HL-60 (cell line): ENCODE measurements at regions not wholly inside any gene's neighbourhood (a gene's known extent, or its start where the extent isn't known, plus 50 kb on each side); places are given as distances from the start of the nearest gene placed in this dataset.

Experiments
- DNase-seq, 2 experiments: peaks; one replicate each; pipeline ENCODE4 v3.0.0-alpha.2; 2010 to 2020; ENCODE audit warnings: low read depth in 1 of 2, low spot score in 1 of 2
- H3K27ac ChIP-seq: fragments of 250-450 bp; sonication (Bioruptor Pico); replicated peaks from 2 replicates; pipeline ENCODE4 v1.5.1; 2020; ENCODE audit warnings: mild to moderate bottlenecking, moderate library complexity
- H3K27me3 ChIP-seq: fragments of 250-450 bp; sonication (Bioruptor Pico); 2 replicates; pipeline ENCODE4 v1.5.1; 2021; ENCODE audit warnings: mild to moderate bottlenecking, moderate library complexity; ENCODE audit not compliant: insufficient read depth, poor library complexity, severe bottlenecking
- H3K4me3 ChIP-seq: replicated peaks from 2 replicates; pipeline ENCODE4 v1.5.1; 2011; ENCODE audit warnings: mild to moderate bottlenecking, control low read depth, low read length; ENCODE audit not compliant: insufficient read depth
- CTCF ChIP-seq: IDR thresholded peaks from one replicate; pipeline ENCODE4 v1.5.1; 2011; ENCODE audit warnings: low read length, control low read depth, inconsistent platforms; ENCODE audit not compliant: insufficient read depth
- GABPA ChIP-seq: IDR thresholded peaks from 2 replicates; pipeline ENCODE4 v1.6.1; 2012; ENCODE audit warnings: low read depth
- POLR2AphosphoS5 ChIP-seq: IDR thresholded peaks from 2 replicates; pipeline ENCODE4 v1.6.1; 2012; ENCODE audit warnings: low read depth
- REST ChIP-seq: IDR thresholded peaks from 2 replicates; pipeline ENCODE4 v1.6.1; 2012; ENCODE audit warnings: low read depth; ENCODE audit not compliant: insufficient replicate concordance
- SPI1 ChIP-seq: IDR thresholded peaks from 2 replicates; pipeline ENCODE4 v1.6.1; 2012; ENCODE audit warnings: low read depth, mild to moderate bottlenecking, borderline replicate concordance

DNA sequence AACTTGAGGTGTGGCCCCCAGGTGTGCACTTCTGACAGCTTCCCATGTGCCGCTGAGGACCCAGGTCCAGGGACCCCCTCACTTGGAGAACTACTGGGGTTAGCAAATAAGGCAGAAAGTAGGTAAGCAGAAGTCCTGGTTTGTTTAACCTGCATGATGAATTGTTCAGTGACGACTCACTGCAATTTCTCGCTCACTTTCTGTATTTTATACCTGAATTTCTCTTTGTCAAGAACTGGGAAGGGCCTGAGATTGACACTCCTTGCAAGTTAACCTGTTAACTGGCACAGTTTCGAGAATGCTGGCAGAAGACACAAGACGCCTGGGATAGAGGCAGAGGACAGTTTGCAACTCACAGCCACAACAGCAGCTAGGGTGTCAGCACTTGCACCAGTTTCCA is 164.5 kb upstream of the NCK2 start:
- TF ChIP-seq CTCF (no peak), POLR2AphosphoS5 (no peak), SPI1 (no peak), GABPA (no peak), REST (no peak)
- Histone ChIP-seq H3K27me3 (no peaks in the 10 kb centered on the region), H3K27ac (no peak overlapping the region), H3K4me3 (no peak overlapping the region)
- no peak for DNase-seq

- Histone ChIP-seq H3K4me3 (no peak overlapping the region), H3K27ac (no peak overlapping the region), H3K27me3 (peaks cover 4% of the 10 kb centered on the region)
- no peak for TF ChIP-seq CTCF
- no peak for DNase-seq
Observed at GRCh38 chr2:105578166-105578565, 166.5 kb upstream of the NCK2 start.

GRCh38 chr2:105577762-105578161 is 166.9 kb upstream of the NCK2 start:
- peaks cover 4% of the 10 kb centered on the region for H3K27me3 ChIP-seq
- DNase-seq = no peak
- no peak overlapping the region for H3K4me3 ChIP-seq
- no peak overlapping the region for H3K27ac ChIP-seq
- TF ChIP-seq GABPA (no peak), REST (no peak), POLR2AphosphoS5 (no peak), CTCF (no peak), SPI1 (no peak)

- Histone ChIP-seq H3K27ac (no peak overlapping the region), H3K27me3 (peaks cover 4% of the 10 kb centered on the region), H3K4me3 (no peak overlapping the region)
- peak in 1 of 2 experiments; percentile 6 for DNase-seq
- TF ChIP-seq POLR2AphosphoS5 (no peak), SPI1 (peak; percentile 41; the same call in 1 of the 2 replicates), CTCF (peak; percentile 45), GABPA (no peak)
Observed at GRCh38 chr2:105576440-105577241, 168.1 kb upstream of the NCK2 start.
